Fibroblast of skin of left quadriceps (primary cell): ENCODE measurements at regions not wholly inside any gene's neighbourhood (a gene's known extent, or its start where the extent isn't known, plus 50 kb on each side); places are given as distances from the start of the nearest gene placed in this dataset.

Experiments
- DNase-seq, 2 experiments: peaks; one replicate each; pipeline ENCODE4 v3.0.0-alpha.2; 2013; ENCODE audit warnings: low read depth in 2 of 2

DNA sequence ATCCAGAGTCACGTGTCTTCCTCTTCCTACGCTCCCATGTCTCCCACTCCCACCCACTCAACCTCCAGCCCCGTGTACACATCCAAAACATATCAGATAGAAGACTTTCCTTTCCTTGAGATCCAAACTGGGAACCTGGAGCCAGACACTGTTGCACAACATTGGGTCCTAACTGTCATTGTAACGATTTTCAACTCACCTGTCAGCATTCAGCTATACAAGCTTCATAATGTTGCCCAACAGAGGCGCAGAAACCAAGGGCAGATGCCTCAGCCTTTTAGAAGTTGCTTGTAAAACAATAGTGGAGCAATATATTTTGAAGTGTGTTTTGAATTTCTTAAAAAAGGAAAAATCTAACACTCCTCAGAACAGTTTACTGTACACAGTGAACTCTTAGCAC is 84.9 kb upstream of the GLIS3 start:
- DNase-seq = no peak

- no peak for DNase-seq
These were observed 83.0 kb upstream of the GLIS3 start for GRCh38 chr9:4382722-4383317.

- DNase-seq = no peak
These were observed 81.9 kb upstream of the GLIS3 start for GRCh38 chr9:4381744-4382143.

- DNase-seq = no peak
These were observed 80.5 kb upstream of the GLIS3 start for GRCh38 chr9:4380406-4380805.

- peak; percentile 66 to 76 for DNase-seq
These were observed 75.7 kb upstream of the GLIS3 start for GRCh38 chr9:4375424-4376200.

GRCh38 chr9:4371108-4371507 is 71.2 kb upstream of the GLIS3 start:
- DNase-seq = peak; percentile 36 to 49

GRCh38 chr9:4370501-4370900 is 70.6 kb upstream of the GLIS3 start:
- DNase-seq = no peak

DNA sequence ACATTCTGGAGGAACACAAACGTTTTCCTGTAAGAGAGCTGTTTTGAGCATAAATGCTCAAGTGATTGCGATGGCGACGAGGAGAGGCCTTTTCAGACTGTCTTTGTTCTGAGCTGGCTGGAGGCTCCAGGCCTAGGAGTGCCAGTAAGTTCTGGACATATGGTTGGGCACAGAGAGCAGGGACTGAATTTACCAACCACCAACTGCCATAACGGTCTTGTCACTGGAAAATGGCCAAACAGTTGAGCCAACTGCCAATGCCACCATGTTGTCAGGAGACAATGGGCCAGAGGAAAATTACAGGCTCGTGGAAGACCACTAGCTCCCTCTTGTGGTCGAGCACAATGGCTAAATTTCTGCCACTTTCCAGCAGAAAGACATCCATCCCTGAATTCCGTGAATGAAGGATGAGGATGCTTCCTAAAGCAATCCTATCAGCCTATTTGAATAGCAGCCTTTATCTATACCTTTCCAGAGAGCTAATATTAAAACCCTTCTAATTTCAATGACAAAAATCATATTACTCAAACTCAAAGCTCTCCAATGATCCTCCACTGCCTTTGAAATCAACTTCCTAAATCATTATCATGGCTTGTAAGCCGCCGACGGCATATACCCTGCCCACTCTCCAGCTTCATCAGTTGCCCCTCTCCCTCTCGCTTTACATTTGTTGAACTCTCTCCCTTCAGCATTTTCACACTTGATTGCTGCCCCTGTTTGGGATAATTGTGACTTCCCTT is 66.9 kb upstream of the GLIS3 start:
- DNase-seq = peak; percentile 13 to 20

GRCh38 chr9:4365055-4365454 is 65.2 kb upstream of the GLIS3 start:
- no peak for DNase-seq

DNA sequence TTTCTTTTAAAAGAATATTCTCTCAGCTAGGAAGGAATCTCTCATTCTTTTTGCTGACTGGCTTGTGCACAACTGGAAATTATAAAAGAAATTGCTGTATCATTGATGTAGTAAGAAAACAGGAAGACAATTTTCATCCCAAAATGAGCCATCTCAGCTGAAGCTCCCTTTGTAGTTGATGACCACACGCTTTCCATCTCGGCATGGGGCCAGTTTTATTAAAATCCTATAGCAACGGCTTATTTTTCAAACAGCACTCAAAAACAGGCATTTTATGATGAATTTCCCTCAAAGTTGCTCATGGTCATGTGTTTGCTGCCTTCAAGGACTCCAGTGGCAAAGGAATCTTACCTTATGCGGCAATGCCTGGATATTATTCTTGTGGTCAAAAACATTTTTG is 62.4 kb upstream of the GLIS3 start:
- no peak for DNase-seq

- no peak for DNase-seq
These were observed 59.1 kb upstream of the GLIS3 start for GRCh38 chr9:4359016-4359415.

GRCh38 chr9:4357929-4358328 is 58.1 kb upstream of the GLIS3 start:
- no peak for DNase-seq

- DNase-seq = no peak
These were observed 56.4 kb upstream of the GLIS3 start for GRCh38 chr9:4356306-4356705.

DNA sequence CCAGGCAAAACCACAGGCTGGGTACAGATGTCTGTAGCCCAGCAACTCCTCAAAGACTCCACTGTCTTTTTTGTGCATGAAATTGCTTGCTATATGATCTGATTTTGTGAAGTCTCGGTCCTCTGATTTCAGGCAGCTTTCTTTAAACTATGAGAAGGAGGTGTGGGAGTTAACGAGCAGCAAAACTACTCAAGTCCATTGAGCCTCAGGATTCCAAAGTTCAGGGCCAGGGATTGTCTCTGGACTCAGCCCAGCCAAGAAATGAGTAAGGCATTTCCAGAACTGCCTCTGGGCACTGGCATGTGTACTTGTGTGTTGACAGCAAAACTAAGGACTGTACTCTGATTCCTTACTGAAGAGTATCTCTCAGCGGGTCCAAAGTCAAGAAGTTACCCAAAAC is 53.4 kb upstream of the GLIS3 start:
- DNase-seq = no peak

DNA sequence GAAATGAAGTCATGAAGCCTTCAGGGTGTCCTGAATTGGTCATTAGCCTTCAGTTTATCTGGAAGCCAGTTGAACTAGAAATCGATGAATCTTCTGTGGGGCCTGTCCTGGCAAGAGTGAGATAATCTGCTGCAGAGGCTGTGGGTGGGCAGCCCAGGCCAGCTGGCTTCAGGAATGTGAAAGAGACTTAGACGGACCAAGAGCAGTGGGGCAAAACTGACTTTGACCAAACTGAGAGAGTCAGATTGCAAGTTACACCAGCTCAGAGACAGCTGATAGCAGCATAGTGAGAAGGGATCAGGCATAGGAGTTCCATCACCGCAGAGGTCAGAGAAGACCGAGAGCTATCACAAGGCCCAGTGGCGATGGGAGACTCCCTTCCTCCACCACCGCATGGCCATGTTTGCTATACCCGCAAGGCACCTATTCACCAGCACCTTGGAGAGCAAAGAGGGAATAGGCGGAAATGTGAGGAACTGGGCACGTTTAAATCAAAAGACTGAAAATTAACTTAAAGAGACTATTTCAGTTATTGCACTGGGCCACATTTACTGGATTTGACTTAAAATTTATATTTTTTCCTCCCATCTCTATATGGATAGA is 50.0 kb upstream of the GLIS3 start:
- no peak for DNase-seq
